Activated naive CD4-positive, alpha-beta T cell treated with anti-CD3 and anti-CD28 coated beads for 36 hours (primary cell): ENCODE measurements at regions not wholly inside any gene's neighbourhood (a gene's known extent, or its start where the extent isn't known, plus 50 kb on each side); places are given as distances from the start of the nearest gene placed in this dataset.

Experiments
- CTCF ChIA-PET: fragments of 350-600 bp; sonication (Branson Sonifier 250); formaldehyde crosslinking; loops from one replicate; lab custom pipeline; 2021; ENCODE audit warnings: antibody characterized with exemption; lab: Charles Lee
- DNase-seq: peaks from one replicate; pipeline ENCODE4 v3.0.0-alpha.2; 2020
- H3K27ac Mint-ChIP-seq: one replicate; pipeline ENCODE4 v1.8.0; 2021; ENCODE audit warnings: mild to moderate bottlenecking, mixed read lengths
- H3K27me3 Mint-ChIP-seq: one replicate; pipeline ENCODE4 v1.8.0; 2021; ENCODE audit warnings: low read depth, mixed read lengths
- H3K36me3 Mint-ChIP-seq: one replicate; pipeline ENCODE4 v1.8.0; 2021; ENCODE audit warnings: low read depth, mixed read lengths
- H3K4me1 Mint-ChIP-seq: one replicate; pipeline ENCODE4 v1.8.0; 2021; ENCODE audit warnings: low read depth, mixed read lengths
- H3K4me3 Mint-ChIP-seq: one replicate; pipeline ENCODE4 v1.8.0; 2021; ENCODE audit warnings: mild to moderate bottlenecking, moderate library complexity, mixed read lengths
- H3K9me3 Mint-ChIP-seq: one replicate; pipeline ENCODE4 v1.8.0; 2021; ENCODE audit warnings: mixed read lengths
- intact Hi-C: fragments of 100-400 bp; cut with micrococcal nuclease; formaldehyde crosslinking; loops from one replicate; pipeline ENCODE4 v1.15.1; 2023

DNA sequence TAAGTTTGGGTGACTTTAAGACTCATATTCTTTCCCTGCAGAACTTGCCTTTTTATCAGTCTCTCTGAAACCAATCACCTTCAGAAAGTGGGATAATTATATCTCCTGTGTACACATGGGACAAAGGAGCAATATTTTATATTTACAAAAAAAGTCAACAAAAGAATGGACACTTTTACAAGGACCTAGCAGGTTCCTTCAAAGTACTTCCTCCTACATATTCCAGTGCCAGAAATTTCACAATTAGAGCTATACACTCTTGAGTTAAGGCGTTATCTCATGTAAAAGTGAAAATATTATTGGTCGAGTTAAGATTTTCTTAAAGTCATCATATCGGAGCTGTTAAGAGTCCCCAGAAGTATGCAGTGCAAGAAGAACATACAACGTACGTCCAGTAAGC lies 98.9 kb upstream of the MAFB start:
- Mint-ChIP-seq H3K4me3 (no peak overlapping the region), H3K4me1 (no peaks in the 10 kb centered on the region), H3K9me3 (no peaks in the 10 kb centered on the region), H3K27ac (no peak overlapping the region), H3K36me3 (no peaks in the 10 kb centered on the region), H3K27me3 (peaks cover 10% of the 10 kb centered on the region)
- CTCF ChIA-PET = no interaction called here
- intact Hi-C loops = no loop called here
- no peak for DNase-seq

DNA sequence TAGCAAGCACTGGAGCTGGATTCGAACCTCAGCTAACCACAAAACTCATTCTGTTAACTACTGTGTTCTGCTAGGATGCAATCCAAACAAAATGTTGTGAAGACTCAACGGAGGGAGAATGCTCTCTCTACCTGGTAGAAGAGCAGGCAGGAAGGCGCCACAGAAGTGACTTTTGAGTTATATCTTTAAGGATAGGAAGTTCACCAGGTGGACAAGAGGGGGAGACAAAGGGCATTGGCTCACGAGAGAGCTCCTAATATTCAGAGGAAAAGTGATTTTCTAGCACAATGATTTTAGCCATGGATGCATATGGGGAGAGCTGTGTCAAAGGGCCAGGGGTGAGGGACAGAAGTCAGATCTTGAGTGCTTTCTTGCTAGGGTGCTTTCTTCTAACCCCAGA lies 108.4 kb upstream of the MAFB start:
- Mint-ChIP-seq H3K27me3 (no peaks in the 10 kb centered on the region), H3K9me3 (no peaks in the 10 kb centered on the region), H3K36me3 (no peaks in the 10 kb centered on the region), H3K4me1 (no peaks in the 10 kb centered on the region), H3K27ac (no peak overlapping the region), H3K4me3 (no peak overlapping the region)
- DNase-seq = no peak
- CTCF ChIA-PET = interaction anchor here (1.1 to 2.0 kb wide), 4 partner anchors 38 to 194 kb away, joined by 3 to 13 read pairs (median 4); no protein-coding TSS in a partner anchor
- intact Hi-C loops = loop anchor here (1.0 to 5.0 kb wide), 2 partner anchors 150 to 166 kb away; no protein-coding TSS in a partner anchor

DNA sequence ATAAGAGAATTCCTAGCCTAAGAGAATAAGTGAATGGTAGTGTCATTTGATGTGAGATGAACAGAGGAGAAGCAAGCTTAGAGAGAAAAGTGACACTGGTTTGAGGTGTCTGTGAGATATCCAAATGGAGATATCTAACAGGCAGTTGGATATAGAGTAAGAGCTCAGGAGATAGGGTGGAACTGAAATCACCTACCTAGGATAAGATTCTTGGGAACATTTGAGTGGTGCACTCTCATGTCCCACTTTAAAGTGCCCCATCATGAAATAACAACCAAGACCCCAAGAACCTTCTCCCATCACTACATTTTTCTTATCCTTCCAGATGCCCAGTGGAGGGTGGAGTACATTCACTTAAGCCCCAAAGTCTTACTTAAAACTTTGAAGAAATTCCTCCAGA lies 109.0 kb upstream of the MAFB start:
- no peak for DNase-seq
- Mint-ChIP-seq H3K27me3 (no peaks in the 10 kb centered on the region), H3K4me1 (no peaks in the 10 kb centered on the region), H3K4me3 (no peak overlapping the region), H3K27ac (no peak overlapping the region), H3K36me3 (no peaks in the 10 kb centered on the region), H3K9me3 (no peaks in the 10 kb centered on the region)
- intact Hi-C loops = loop anchor here (5.0 kb wide), 1 partner anchor 149 kb away; no protein-coding TSS in a partner anchor
- CTCF ChIA-PET = interaction anchor here (1.4 to 2.0 kb wide), 2 partner anchors 39 to 165 kb away, joined by 4 to 13 read pairs; no protein-coding TSS in a partner anchor

DNA sequence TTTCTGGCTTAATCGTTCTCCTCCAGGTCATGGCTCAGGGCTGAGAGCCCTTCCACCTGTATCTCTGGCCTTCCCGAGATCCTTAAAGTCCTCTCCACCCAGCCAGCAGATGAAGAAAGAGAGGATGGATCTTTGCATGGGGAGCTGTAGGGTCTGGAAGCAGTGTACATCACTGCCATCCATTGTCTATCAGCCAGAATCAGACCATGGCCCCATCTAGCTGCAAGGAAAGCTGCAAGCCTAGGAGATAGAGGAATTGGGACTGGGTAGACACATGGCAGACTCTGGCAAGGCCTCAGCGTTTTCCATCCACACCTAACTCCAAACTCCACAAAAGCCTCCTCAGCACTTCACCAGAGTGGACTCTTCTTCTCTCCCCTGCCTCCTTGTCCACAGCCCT lies 113.8 kb upstream of the MAFB start:
- H3K4me3 Mint-ChIP-seq = no peak overlapping the region
- no peak for DNase-seq
- H3K27ac Mint-ChIP-seq = no peak overlapping the region
- no peaks in the 10 kb centered on the region for H3K36me3 Mint-ChIP-seq
- CTCF ChIA-PET = no interaction called here
- H3K27me3 Mint-ChIP-seq = peaks cover 7% of the 10 kb centered on the region
- H3K4me1 Mint-ChIP-seq = no peaks in the 10 kb centered on the region
- intact Hi-C loops = no loop called here
- no peaks in the 10 kb centered on the region for H3K9me3 Mint-ChIP-seq

DNA sequence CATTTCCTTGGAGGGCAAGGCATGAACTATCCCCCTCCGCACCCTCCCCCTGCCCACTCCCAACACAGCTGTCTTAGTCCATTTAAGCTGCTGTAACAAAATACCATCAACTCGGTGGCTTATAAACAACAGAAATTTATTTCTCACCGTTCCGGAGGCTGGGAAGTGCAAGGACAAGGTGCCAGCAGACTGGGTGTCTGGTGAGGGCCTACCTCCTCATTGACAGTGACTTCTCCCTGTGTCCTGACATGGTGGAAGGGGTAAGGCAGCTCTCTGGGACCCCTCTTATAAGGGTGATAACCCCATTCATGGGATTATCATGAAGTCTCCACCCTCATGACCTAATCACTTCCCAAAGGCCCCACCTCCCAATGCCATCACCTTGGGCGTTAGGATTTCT lies 114.3 kb upstream of the MAFB start:
- intact Hi-C loops = no loop called here
- no peaks in the 10 kb centered on the region for H3K9me3 Mint-ChIP-seq
- no peaks in the 10 kb centered on the region for H3K36me3 Mint-ChIP-seq
- no peak overlapping the region for H3K4me3 Mint-ChIP-seq
- no peaks in the 10 kb centered on the region for H3K4me1 Mint-ChIP-seq
- H3K27me3 Mint-ChIP-seq = peaks cover 7% of the 10 kb centered on the region
- no peak for DNase-seq
- CTCF ChIA-PET = no interaction called here
- no peak overlapping the region for H3K27ac Mint-ChIP-seq

DNA sequence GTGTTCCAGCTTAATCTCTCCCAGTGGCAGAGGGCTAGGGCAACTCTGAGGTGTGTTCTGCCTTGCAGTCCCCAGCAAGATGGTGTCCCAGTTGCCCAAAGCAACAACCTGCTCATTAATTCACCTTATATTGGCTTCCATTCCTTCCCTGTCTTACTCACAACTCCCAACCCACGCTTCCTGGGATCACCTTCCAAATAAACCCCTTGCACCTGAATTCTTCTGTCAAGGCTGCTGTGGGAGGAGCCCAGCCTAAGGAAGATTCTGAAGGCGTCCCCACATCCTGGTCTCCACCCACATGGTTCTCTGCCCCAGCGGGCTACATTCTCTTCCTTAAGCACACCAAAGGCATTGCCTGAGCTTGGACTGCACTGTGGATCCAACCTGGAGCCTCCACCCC lies 116.6 kb upstream of the MAFB start:
- H3K4me3 Mint-ChIP-seq = no peak overlapping the region
- no peak for DNase-seq
- peaks cover 7% of the 10 kb centered on the region for H3K27me3 Mint-ChIP-seq
- no peaks in the 10 kb centered on the region for H3K36me3 Mint-ChIP-seq
- no peaks in the 10 kb centered on the region for H3K9me3 Mint-ChIP-seq
- CTCF ChIA-PET = no interaction called here
- no peak overlapping the region for H3K27ac Mint-ChIP-seq
- intact Hi-C loops = no loop called here
- H3K4me1 Mint-ChIP-seq = no peaks in the 10 kb centered on the region

DNA sequence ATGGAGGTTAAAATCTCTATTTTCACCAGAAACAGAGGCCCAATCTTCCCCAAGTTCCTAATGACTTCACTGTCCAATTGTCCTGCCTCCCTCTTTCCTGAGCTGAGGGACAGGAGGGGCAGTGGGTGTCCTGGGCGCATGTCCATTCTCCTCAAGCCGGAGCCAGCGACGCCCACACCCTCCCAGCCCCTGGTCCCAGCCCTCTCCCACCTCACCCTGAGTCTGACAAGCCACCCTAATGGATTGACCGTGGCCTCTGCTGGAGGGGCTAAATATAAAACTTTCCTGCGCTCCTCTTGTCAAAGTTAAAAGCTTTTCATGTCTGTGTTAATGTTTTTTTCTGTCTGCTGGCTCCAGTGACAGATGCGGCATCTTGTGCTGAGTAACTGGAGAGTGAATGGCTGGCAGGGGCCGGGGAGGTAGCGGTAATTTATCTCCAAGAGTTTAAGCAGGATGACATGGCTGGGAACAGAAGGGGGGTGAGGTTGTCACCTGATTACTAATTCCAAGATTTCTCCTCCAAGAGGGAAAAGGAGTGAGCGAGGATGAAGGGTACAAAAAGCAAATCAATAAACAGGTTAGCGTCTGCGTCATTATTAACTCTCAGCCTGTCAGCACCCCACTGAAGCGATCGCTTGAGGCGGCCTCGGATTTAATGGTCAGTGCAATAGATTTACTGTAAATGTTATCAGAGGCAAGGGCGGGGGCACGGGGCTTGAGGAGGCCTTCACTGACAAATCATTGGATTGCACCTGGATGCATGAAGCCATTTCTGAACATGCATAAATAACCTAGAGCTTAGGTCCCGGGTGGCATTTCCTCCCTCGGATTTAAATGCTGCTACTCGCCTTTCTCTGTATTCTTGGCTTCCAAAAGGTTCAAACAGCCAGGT lies 118.1 kb upstream of the MAFB start:
- Mint-ChIP-seq H3K9me3 (no peaks in the 10 kb centered on the region), H3K4me1 (no peaks in the 10 kb centered on the region), H3K36me3 (no peaks in the 10 kb centered on the region), H3K4me3 (no peak overlapping the region), H3K27me3 (peaks cover 7% of the 10 kb centered on the region), H3K27ac (no peak overlapping the region)
- intact Hi-C loops = no loop called here
- CTCF ChIA-PET = interaction anchor here (0.7 kb wide), 1 partner anchor 84 kb away, joined by 3 read pairs; no protein-coding TSS in a partner anchor
- no peak for DNase-seq

DNA sequence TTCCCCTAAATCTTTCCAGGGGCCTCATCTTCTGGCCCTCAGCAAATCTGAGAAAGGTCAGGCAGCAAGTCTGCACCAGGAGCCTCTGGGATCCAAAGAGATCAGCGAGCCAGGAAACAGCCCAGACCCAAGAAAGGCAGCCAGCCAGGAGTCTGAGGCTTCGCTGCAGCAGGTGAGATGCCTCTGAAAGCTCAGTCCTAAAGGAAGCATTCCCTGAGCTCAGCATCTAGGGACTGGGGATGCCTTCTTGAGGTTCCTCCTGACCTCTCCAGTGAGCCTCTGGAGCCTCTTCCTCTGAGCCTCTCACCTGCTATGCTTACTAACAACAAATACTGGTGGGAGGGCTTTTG lies 118.8 kb upstream of the MAFB start:
- no peak overlapping the region for H3K4me3 Mint-ChIP-seq
- no peak for DNase-seq
- CTCF ChIA-PET = interaction anchor here (0.7 kb wide), 1 partner anchor 83 kb away, joined by 3 read pairs; no protein-coding TSS in a partner anchor
- no peaks in the 10 kb centered on the region for H3K4me1 Mint-ChIP-seq
- intact Hi-C loops = no loop called here
- no peaks in the 10 kb centered on the region for H3K36me3 Mint-ChIP-seq
- no peaks in the 10 kb centered on the region for H3K9me3 Mint-ChIP-seq
- H3K27me3 Mint-ChIP-seq = peaks cover 7% of the 10 kb centered on the region
- H3K27ac Mint-ChIP-seq = no peak overlapping the region

DNA sequence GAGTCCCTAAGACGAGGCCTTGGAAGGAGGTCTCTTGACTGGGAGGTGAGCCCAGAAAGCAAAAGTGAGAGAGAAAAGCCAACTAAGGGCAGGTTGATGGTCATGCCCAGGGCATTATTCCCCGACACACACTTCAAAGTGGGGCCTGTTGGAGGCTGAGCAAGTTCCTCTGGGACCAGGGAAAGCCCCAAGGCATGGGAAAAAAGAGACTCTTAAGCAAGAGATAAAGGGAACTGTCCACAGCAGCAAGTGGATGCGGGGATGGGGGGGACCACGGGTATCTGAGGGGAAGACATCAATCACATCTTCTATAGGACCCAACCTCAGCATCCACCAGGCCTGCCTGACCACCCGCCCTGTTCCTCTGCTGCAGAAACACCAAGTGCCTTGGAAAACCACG lies 119.9 kb upstream of the MAFB start:
- H3K9me3 Mint-ChIP-seq = no peaks in the 10 kb centered on the region
- DNase-seq = no peak
- peaks cover 5% of the 10 kb centered on the region for H3K27me3 Mint-ChIP-seq
- intact Hi-C loops = no loop called here
- no peaks in the 10 kb centered on the region for H3K36me3 Mint-ChIP-seq
- CTCF ChIA-PET = no interaction called here
- H3K4me1 Mint-ChIP-seq = no peaks in the 10 kb centered on the region
- no peak overlapping the region for H3K27ac Mint-ChIP-seq
- no peak overlapping the region for H3K4me3 Mint-ChIP-seq

DNA sequence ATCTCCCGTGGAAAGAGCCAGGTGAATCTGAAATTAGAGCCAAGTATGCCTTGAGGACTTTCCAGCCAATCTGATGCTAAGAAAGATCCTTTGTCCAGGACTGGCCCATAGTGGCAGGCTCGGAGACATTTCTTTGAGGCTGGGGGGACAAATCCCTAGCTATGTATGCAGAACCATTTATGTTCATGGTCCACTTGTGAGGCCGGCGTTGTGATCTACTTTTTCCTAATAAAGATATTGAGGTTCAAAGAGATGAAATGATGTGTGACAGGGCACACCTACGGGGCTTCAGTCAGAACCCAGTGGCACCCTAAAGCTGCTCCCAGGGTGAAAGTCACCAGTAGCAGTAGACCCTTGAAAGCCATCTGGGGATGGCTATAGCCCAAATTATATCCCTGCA lies 120.3 kb upstream of the MAFB start:
- no peak overlapping the region for H3K4me3 Mint-ChIP-seq
- peaks cover 5% of the 10 kb centered on the region for H3K27me3 Mint-ChIP-seq
- intact Hi-C loops = no loop called here
- no peaks in the 10 kb centered on the region for H3K9me3 Mint-ChIP-seq
- no peak overlapping the region for H3K27ac Mint-ChIP-seq
- CTCF ChIA-PET = no interaction called here
- H3K36me3 Mint-ChIP-seq = no peaks in the 10 kb centered on the region
- H3K4me1 Mint-ChIP-seq = no peaks in the 10 kb centered on the region
- DNase-seq = no peak

DNA sequence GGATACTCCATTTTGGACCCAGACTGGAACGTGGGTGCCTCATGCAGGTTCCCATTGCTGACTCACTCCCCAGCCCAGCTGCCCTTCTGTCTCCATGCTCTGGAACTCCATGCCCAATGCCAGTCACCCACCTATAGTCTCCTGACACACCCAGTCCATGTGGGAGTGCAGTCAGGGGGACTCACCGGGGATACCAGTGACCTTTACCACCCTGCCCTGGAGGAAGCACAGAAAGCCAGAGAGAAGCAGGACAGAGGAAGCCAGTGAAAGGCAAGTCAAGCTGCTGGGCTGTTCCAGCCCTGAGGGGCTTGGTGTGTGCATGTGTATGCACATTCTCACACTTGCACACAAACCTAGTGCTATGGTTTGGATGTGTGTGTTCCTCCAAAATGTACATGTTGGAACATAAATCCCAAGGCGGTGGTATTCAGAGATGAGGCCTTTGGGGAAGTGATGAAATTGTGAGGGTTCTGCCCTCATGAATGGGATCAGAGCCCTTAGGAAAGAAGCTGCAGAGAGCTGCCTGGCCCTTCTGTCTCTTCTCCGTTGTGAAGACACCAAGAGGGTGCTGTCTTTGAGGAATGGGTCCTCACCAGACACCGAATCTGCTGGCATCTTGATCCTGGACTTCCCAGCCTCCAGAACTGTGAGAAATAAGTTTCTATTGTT lies 121.4 kb upstream of the MAFB start:
- intact Hi-C loops = no loop called here
- Mint-ChIP-seq H3K36me3 (no peaks in the 10 kb centered on the region), H3K4me3 (no peak overlapping the region), H3K27me3 (peaks cover 5% of the 10 kb centered on the region), H3K27ac (no peak overlapping the region), H3K4me1 (no peaks in the 10 kb centered on the region), H3K9me3 (no peaks in the 10 kb centered on the region)
- CTCF ChIA-PET = no interaction called here
- no peak for DNase-seq

DNA sequence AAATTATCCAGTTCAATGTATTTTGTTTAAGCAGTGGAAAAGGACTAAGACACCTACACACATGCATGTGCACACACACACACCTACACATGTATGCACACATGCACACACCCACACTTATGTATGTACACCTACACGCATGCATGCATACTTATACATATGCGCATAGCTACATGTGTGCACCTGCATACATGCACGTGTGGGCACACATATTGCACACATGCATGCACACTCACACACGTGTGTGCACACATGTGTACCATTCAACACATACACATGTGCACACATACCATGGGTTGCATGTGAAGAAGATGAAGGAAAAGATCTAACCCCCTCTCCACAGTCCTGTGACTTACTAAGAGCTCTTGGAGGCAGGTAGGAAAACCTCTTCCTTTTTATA lies 122.0 kb upstream of the MAFB start:
- Mint-ChIP-seq H3K4me3 (no peak overlapping the region), H3K27ac (no peak overlapping the region), H3K27me3 (peaks cover 3% of the 10 kb centered on the region), H3K4me1 (no peaks in the 10 kb centered on the region), H3K36me3 (no peaks in the 10 kb centered on the region), H3K9me3 (no peaks in the 10 kb centered on the region)
- DNase-seq = no peak
- intact Hi-C loops = no loop called here
- CTCF ChIA-PET = no interaction called here
